GM23338 (cell line): ENCODE measurements at regions not wholly inside any gene's neighbourhood (a gene's known extent, or its start where the extent isn't known, plus 50 kb on each side); places are given as distances from the start of the nearest gene placed in this dataset.

ENCODE experiments used
- EZH2phosphoT487 ChIP-seq: fragments of 200-600 bp; sonication (generic); IDR thresholded peaks from one replicate; pipeline ENCODE4 v1.8.1; 2018; ENCODE audit warnings: antibody characterized with exemption; ENCODE audit not compliant: unreplicated experiment
- JUNB ChIP-seq: IDR thresholded peaks from one replicate; pipeline ENCODE4 v1.6.1; 2016; ENCODE audit warnings: antibody characterized with exemption; ENCODE audit not compliant: unreplicated experiment
- NANOG ChIP-seq: IDR thresholded peaks from 2 replicates; pipeline ENCODE4 v1.6.1; 2016; ENCODE audit warnings: antibody characterized with exemption, borderline replicate concordance
- ZNF114 ChIP-seq: fragments of 250-450 bp; sonication (Bioruptor Pico); IDR thresholded peaks from 2 replicates; pipeline ENCODE4 v1.5.0; 2020; ENCODE audit warnings: mild to moderate bottlenecking, moderate library complexity
- ZNF462 ChIP-seq: fragments of 250-450 bp; sonication (Bioruptor Pico); IDR thresholded peaks from 2 replicates; pipeline ENCODE4 v1.5.0; 2020; ENCODE audit warnings: mild to moderate bottlenecking, moderate library complexity
- TF ChIP-seq, protein P1 (sequence below): IDR thresholded peaks from one replicate; pipeline ENCODE4 v1.6.1; 2018; ENCODE audit warnings: antibody characterized with exemption; ENCODE audit not compliant: unreplicated experiment

GRCh38 chr18:66328296-66328878, 275.5 kb downstream of the CDH19 start (continued):
- TF ChIP-seq ZNF462 (CRISPR knock-in tag) (no peak), JUNB (no peak), EZH2phosphoT487 (no peak), NANOG (no peak), ZNF114 (CRISPR knock-in tag) (no peak)
- TF ChIP-seq, protein P1, sequence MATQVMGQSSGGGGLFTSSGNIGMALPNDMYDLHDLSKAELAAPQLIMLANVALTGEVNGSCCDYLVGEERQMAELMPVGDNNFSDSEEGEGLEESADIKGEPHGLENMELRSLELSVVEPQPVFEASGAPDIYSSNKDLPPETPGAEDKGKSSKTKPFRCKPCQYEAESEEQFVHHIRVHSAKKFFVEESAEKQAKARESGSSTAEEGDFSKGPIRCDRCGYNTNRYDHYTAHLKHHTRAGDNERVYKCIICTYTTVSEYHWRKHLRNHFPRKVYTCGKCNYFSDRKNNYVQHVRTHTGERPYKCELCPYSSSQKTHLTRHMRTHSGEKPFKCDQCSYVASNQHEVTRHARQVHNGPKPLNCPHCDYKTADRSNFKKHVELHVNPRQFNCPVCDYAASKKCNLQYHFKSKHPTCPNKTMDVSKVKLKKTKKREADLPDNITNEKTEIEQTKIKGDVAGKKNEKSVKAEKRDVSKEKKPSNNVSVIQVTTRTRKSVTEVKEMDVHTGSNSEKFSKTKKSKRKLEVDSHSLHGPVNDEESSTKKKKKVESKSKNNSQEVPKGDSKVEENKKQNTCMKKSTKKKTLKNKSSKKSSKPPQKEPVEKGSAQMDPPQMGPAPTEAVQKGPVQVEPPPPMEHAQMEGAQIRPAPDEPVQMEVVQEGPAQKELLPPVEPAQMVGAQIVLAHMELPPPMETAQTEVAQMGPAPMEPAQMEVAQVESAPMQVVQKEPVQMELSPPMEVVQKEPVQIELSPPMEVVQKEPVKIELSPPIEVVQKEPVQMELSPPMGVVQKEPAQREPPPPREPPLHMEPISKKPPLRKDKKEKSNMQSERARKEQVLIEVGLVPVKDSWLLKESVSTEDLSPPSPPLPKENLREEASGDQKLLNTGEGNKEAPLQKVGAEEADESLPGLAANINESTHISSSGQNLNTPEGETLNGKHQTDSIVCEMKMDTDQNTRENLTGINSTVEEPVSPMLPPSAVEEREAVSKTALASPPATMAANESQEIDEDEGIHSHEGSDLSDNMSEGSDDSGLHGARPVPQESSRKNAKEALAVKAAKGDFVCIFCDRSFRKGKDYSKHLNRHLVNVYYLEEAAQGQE = no peak
